NCI-H1417 (cell line): ENCODE measurements at regions not wholly inside any gene's neighbourhood (a gene's known extent, or its start where the extent isn't known, plus 50 kb on each side); places are given as distances from the start of the nearest gene placed in this dataset.
A peak's percentile ranks its signal among the peaks of the same experiment; 100 is the strongest.

Experiments
- DNase-seq, 3 experiments: peaks; one replicate each; lab custom pipeline; 2025; lab: John Stamatoyannopoulos, UW

DNA sequence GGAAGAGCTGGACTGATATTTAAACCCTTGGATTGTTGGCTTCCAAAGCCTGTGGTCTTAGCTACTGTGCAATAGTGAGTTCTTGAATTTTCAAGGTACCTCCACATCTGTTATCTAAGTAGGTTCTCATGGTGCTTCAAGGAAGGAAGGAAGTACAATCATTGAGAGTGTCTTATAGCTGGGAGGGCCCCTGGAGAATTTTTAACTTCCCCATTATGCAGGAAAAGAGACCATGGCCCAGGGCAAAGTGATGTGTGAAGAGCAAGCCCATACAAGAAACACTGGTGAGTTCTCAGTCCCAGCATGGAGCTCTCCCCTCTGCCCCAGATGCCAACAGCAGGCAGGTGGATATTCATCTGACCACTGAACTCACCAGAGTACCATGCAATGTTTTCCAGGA is 169.0 kb upstream of the IRX6 start:
- no peak for DNase-seq

DNA sequence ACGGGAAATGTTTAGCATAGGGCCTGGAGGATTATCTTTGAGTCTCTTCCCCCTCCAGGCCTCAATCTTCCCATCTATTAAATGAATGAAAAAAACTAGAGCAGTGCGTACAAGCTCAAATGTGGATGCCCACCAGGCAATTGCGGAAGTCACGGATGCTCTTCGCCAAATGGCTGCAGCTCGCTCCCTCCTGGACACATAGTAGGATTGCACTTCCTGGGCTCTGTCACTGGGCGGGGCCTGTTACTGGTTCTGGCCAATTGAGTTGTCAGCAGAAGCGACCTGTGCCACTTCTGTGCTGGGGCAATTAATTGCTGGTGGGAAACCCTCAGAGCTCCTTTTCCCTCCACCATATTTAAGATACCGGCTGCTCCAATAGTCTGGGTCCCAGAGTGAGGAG is 168.2 kb upstream of the IRX6 start:
- no peak for DNase-seq

DNA sequence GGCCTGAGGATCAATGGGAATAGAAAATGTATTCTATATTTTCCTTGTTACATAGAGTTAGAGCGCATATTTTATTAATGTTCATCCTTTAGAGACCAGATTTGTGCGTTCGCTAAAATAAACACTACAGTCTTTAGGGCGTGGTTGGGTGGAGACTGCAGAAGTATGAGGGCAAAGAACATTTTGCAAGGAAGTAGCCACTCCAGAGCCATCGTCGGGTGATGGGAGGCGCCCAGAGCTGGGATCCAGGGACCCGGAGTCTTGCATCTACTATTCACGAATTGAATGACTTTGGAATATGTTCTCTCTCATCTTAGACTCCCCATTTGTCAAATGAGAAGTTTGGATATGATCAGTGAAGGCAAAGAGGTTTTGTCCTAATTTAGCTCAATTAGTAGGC is 154.2 kb upstream of the IRX6 start:
- no peak for DNase-seq

DNA sequence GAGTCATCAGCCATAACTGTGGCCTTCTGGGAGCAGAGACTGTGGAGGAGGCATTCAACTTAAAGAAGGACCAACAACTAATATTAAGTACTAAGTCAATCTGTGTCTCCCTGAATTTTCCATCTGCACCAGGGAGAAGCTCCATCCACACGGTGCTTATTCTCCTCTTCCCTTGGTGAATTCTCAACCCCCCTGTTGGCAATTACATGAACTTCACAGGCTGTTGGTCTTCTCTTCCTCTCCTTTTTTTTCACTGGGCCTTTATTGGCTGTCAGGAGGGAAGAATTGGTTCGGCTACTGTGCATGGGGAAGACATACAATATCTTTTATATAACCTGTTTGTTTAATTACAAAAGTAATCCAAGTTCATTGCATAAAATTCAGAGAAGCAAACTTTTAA is 152.8 kb upstream of the IRX6 start:
- no peak for DNase-seq

DNA sequence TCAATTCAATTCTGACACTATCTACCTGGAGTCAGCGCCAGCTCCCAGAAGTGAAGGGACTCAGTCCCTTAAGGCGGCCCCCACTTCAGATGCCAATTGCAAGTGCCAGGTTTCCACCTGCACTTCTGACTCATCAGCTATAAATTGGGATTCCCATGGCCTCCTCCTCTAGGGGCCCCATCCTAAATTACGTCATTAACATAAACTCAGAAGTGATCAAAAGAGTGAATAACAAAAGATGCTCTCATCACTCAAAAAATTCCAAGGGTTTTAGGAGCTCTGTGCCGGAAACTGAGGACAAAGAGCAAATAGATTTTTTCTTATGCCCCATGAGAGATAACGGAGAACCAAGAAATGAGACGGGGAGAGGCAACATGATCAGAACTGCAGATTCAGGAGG is 148.6 kb upstream of the IRX6 start:
- DNase-seq, result no peak

DNA sequence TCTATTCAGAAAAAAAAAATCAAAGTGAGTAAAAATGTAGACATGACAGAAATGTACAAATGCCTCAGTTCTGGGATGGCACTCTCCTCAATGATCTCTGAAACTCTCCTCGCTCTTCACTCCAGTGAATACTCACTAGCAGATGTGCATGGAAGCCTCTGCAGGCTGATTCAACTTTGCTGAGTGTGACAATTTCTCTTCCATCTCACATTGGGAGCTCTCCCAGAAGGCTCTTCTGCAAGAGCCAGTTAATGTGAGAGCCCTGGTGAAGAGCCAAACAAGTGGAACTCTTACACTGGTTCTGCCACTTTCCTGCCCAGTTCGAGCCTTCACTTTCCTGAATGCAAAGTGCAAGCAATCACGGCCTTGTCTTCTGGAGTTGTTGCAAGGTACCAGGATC is 147.1 kb upstream of the IRX6 start:
- no peak for DNase-seq

DNA sequence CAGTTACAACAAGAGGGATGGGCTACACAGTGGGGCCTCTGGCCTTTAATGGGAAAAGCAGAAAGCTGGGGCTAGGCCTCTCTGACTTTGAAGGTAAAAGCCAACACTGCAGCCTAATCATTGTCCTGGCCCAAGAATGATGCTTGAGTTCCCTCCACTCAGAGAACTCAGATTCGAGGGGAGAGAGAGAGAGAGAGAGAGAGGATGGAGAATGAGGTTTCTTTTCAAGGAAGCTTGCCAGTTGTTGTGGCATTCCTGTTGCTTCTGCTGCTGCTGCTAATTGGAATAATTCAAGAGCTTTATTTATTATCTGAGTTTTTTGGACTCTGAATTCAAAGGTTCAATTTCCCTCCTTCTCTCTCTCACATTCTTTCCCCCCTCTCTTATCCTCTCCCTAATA is 144.6 kb upstream of the IRX6 start:
- no peak for DNase-seq

DNA sequence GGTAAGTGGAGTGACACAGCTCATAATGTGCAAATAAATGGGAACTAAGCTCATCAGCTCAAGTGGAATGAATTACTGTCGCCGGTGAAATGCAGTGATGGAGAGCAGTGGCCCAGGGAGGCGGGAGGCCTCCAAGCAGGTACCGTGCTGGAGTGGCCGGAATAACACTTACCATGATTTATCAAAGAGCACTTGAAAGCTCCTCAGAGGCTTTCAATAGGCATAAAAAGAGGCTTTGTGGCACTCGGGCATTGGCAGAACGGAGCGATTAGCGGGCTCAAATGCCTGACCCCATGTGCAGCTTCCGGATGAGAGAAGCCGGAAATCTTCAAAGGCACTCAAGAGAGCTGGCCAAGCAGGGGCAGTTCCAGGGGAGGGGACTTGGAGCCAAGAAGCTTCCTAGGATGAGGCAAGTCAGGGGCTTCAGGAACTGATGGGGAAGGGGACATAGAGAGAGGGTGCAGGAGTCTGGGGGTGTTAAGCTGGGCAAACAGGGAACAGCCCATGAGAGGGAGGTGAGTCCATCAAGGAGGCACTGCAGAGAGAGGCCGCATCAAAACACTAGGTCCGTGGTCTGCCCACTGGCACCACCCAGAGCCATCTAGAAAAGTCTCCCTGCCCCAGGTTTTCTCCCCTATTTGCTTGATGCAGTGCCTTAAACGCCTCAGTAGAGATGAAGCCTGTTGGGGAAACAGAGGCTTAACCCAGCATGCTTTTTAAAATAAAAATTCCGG is 144.0 kb upstream of the IRX6 start:
- DNase-seq, result peak; percentile 70 to 95 (median 91)

DNA sequence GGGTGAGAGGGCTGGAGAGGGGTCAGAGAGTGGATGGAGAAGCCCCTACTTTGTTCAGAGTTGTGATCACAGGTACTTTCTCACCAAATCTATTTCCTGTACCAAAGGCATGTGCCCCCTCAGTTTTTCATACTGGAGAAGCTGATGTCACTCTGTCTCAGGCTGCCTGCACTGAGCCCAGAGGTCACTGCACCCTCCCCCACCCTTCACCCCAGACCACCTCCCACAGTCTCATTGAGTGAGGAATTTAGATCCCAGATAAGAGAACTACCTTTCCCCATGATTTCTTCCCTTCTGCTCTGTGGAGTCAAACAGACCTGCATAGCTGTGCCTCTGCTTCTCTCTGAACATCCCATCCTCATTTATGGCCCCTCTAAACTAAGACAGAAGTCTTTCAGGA is 140.0 kb upstream of the IRX6 start:
- DNase-seq, result no peak

DNA sequence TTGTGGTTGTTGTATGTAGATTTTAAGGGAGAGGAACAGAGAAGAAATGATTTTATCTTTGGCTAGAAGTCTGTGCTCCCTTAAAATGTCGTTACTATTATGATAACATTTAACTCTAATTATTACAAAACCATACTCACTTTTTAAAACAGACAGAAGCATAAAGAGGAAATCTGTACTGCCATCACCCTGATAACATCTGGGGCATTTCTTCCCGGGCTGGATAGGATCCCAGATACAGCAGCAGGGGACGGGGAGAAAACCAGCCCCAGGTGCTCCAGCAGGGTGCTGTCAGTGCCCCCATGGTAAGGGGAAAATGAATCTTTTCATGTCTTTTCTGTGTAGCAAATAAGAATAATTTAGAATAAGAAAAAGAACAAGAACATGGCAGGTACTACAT is 139.4 kb upstream of the IRX6 start:
- no peak for DNase-seq

DNA sequence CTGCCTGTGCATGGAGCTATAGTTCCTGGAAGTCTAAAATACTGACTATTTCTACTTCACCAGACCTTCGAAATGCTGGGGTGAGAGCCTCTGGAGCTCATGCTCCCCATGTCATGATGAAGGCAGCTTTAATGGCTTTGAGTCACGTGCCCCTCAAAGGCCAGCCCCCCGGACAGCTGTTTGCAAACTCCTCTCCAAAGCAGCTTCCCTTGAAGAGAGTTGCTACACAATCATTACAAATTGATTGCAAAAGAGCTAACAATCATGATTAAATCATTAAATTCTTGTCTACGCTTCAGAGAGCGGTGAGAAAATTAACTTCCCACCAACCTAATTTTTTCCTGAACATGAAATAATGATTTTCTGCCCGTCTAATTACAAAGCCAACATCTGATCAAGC is 134.8 kb upstream of the IRX6 start:
- DNase-seq, result peak in 2 of 3 experiments; percentile 28 to 67

DNA sequence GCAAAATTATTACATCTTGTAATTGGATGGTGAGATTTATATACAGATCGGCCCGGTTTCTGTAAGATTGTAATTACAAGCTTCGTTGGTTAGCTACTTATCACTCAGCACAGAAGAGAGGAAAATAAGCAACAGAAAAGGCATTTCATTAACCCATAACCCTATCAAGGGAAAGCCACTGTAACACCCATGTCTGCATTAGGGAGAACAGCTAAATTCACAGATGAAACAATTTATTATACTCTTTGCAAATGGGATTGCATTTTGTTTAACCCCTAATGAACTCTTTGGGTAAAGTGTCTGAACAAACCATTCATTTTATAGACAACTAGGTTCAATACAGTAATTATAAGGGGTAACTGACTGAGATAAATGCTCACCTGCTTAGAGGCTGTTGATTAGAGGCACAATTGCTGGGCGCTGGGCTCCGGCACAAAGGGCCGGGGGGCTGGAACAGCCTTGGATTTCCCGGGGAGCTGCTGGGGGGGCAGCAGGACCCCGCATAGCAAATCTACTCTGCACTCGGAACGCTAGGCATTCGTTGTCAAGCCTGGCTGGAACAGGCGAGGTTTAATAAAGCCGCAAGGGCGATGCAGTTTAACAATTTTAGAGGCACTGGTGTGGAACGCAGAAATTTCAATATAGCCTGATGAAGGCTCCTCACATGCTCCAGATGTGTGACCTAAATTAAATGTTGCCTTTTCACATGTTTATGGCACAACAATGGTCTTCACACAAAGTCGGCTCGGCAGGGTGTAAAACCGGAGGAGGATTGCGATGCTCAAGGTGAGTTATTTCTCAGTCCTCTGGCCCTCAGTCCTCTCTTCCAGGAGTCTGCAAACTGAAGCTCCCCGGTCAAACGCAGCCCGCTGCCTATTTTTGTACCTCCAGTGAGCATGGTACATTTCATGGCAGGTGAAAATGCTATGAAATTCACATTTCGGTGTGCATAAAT is 134.0 kb upstream of the IRX6 start:
- peak in 2 of 3 experiments; percentile 51 to 82 for DNase-seq

DNA sequence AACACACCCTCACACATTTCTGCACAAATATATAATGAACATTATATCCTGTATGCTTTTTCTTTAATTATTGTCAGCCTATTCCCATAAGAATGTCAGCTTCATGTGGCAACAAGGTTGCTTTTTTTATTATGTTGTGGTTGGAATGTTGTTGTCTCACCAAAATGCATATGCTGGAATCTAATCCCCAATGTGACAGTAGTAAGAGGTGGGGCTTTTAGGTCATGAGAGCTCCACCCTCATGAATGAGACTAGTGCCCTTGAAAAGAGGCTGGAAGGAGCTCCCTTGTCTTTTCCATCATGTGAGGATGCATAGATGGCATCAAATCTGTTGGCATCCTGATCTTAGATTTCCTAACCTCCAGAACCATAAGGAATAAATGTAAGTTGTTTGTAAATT is 131.3 kb upstream of the IRX6 start:
- DNase-seq, result no peak

DNA sequence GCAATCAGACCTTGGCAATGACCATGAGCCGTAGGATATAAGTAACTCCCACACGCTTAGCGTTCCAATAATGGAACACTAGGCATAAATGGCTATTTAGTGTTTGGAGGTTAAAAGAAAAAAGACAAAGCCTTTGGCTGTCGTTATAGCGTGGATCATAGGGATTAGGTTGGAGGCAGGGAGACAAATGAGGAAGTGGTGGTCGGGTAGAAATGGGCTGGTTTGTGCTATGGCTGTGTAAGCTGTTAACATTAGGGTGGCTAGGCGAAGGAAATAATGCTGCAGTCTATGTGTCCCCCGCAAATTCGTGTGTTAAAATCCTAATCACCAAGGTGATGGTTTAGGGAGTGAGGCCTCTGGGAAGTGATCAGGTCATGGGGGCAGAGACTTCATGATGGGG is 120.4 kb upstream of the IRX6 start:
- DNase-seq, result no peak

DNA sequence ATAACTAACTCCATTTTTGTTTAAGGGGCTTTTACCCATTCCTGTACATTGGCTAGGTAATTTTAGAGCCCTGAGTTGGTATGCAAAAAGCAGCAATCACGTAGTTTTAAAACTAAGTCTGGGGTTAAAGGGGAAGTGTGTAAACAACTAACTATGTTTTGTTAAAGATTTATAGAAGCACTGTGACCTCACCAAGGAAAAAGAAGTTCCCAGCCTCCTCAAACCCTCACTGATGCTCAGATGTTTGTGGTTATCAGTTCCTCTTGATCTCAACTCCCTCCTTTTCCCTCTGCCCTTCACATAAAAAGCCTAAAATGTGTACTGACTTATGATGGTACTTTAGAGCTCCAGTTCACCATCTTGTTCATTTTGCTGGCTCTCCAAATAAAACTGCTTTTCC is 119.9 kb upstream of the IRX6 start:
- no peak for DNase-seq

DNA sequence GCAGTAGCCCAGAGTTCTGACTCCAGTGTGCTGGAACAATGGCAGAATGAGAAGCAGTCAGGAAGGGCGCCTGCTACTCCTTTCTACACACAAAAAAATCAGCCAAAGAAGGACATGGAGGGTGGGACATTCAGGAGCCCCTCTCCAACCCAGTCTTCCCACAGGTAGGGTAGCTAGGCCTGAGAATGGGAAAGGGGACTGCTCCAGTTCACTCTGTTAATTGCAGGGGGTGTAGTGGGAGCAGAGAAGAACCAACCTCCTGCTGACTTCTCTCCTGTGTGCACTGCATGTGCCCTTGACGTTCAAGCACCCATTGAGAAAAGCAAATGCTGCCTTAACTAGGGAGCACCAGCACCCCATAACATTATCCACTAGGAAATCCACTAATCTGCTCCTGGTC is 119.1 kb upstream of the IRX6 start:
- no peak for DNase-seq

DNA sequence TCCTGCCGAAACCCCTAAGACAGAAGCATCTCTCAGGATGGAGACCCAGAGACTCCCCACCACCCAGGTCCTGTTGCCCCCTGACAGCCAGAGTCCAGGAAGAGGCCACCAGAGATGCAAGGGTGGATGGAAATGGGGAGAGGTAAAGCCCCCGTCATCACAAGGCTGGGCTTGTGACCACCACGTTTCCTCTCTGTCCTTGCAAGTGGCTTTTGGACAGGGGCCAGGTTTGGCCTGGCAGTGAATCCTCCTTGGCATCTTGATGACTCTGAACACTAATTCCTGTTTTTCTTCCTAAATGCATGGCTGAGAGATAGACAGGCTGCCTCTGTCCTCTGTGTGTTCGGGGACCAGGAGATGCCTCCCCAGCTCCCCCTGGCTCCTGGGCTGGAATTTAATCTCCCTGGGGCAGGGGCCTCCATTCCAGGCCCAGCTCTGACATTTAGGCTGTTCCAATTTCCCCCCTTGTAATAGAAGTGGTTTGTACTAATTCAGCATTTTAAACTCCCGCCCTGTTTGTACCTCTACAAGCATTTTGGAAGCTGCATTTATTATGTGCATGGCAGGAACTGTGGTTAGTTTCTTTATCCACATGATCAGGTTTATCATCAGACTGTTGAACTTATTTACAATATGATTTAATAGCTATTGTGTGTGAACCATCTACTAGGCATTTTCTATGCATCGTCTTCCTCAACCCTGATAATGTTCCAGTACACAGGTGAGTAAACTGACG is 116.1 kb upstream of the IRX6 start:
- DNase-seq, result no peak

DNA sequence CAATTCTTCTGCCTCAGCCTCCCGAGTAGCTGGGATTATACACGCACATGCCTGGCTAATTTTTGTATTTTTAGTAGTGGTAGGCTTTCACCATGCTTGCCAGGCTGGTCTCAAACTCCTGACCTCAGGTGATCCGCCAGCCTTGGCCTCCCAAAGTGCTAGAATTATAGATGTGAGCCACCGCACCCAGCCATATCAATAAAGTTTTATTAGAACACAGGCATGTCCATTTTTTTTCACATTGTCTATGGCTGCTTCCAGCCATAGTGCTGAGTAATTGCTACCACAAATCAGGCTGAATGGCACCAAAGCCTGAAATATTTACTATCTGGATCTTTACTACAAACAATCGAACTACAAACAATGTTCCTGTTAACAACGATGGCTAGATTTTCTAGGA is 114.4 kb upstream of the IRX6 start:
- no peak for DNase-seq

DNA sequence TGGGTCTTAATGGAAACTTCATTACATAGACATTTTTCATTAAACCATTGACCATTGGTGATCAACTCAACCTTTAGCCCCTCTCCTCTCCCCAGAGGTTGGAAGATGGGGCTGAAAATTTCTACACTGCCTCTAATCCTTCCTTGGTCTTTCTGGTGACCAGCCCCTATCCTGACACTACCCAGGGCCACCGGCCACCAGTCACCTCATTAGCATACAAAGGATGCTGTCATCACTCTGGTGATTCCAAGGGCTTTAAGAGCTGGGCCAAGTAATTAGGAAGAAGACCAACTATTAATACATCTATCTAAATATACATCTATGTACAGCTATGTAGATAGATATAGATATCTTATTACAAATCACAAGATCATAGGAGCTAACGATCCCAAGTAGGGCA is 111.2 kb upstream of the IRX6 start:
- no peak for DNase-seq

DNA sequence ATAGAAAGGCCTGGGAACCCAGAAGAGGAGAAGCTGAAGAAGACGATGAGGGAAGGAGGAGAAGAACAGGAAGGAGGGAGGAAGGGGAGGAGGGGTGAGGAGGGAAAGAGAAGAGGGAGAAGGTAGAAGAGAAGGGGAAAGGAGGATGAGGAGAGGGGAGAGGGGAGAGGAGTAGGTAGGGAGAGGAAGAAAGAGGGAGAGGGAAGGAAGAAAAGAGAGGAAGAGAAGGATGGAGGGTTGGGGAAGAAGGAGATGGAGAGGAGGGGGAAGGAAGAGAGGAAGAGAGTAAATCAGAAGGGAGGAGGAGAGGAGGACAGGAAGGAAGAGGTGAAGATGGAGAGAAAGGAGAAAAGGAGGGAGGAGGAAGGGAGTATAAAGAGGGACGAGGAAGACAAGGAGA is 109.6 kb upstream of the IRX6 start:
- DNase-seq, result no peak

DNA sequence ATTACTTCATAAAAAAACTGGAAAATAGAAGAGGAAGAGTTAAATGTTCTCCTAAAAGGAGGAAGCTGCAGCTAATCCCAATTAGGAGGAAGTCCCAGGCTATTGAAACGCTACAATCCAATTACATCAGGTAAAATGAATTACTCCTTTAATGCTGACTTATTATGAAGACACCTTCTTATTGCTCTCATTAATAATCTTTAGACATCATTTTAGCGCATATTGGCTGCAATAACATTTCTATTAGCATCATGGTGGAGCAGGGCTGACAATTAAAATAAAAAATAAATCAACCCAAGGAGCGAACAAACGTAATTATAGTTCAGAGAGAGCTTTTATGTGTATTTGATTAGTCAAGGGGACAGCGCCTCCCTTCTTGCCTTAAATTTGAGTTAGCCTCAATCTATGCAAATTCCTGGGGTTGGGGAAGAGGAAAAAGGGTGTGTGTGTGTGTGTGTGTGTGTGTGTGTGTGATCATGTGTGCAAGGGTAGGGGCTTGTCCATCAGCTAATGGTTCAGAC is 109.0 kb upstream of the IRX6 start:
- peak in 1 of 3 experiments; percentile 15 for DNase-seq

DNA sequence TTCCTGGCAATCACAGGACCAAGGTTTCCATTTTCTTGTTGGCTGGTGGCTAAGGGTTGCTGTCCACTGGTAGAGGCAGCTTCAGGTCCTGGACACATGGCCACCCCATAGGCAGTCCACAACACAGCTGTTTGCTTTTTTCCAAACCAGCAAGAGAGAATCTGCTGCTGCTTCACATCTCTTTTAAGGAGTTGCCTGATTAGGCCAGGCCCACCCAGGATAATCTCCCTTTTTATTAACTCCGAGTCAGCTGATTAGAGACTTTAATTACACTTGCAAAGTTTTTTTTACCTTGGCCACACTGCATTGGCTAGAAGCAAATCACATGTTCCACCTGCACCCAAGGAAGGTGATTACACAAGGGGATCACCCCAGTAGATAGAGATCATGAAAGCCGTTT is 106.6 kb upstream of the IRX6 start:
- no peak for DNase-seq
